ENCODE measurements at regions not wholly inside any gene's neighbourhood (a gene's known extent, or its start where the extent isn't known, plus 50 kb on each side); places are given as distances from the start of the nearest gene placed in this dataset.

DNA sequence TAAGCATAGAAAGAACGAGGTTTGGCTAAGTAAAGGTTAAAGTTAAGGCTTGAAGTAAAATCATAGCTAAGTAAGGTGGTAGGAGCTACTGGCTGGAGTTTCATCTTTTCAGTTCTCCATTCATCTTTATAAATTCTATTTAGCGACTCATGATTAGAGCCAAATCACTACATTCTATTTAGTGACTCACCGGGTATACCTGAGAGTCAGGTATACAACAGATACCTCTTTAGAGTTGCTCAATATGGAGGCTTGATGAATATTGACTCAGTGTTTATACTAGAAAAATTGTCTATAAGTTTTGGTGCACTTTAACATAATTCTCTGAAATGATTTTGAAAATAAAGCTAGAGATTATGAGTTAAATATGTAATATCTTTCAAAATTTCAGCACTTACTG, 328.8 kb upstream of the GRM7 start:
- no peak for TF ChIP-seq POLR2A (IDR thresholded peaks at IDR 0.05)
- TF ChIP-seq, protein P1, sequence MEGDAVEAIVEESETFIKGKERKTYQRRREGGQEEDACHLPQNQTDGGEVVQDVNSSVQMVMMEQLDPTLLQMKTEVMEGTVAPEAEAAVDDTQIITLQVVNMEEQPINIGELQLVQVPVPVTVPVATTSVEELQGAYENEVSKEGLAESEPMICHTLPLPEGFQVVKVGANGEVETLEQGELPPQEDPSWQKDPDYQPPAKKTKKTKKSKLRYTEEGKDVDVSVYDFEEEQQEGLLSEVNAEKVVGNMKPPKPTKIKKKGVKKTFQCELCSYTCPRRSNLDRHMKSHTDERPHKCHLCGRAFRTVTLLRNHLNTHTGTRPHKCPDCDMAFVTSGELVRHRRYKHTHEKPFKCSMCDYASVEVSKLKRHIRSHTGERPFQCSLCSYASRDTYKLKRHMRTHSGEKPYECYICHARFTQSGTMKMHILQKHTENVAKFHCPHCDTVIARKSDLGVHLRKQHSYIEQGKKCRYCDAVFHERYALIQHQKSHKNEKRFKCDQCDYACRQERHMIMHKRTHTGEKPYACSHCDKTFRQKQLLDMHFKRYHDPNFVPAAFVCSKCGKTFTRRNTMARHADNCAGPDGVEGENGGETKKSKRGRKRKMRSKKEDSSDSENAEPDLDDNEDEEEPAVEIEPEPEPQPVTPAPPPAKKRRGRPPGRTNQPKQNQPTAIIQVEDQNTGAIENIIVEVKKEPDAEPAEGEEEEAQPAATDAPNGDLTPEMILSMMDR (IDR thresholded peaks at IDR 0.05), result no peak
